ENCODE measurements at regions not wholly inside any gene's neighbourhood (a gene's known extent, or its start where the extent isn't known, plus 50 kb on each side); places are given as distances from the start of the nearest gene placed in this dataset.

GRCh38 chr20:21808863-21809664 is 103.6 kb downstream of the PAX1 start:
- Histone ChIP-seq H3K9me3 (ENCODE audit: insufficient read depth, low read depth, low read length) (no peaks in the 10 kb centered on the region), H3K9ac (ENCODE audit: low read depth, low read length, poor library complexity, severe bottlenecking) (no peak overlapping the region), H3K36me3 (ENCODE audit: insufficient read depth, low read length) (no peaks in the 10 kb centered on the region), H3F3A (ENCODE audit: low read depth) (no peaks in the 10 kb centered on the region), H3K9me2 (replicated peaks; ENCODE audit: low read depth, low read length) (no peaks in the 10 kb centered on the region), H3K79me2 (ENCODE audit: insufficient read depth, low read length) (no peaks in the 10 kb centered on the region), H3K4me3 (ENCODE audit: low read length, poor library complexity, severe bottlenecking) (no peak overlapping the region), H4K20me1 (ENCODE audit: insufficient read depth, low read length, poor library complexity, severe bottlenecking) (no peaks in the 10 kb centered on the region), H3K27me3 (ENCODE audit: insufficient read depth, low read length, poor library complexity, severe bottlenecking) (no peaks in the 10 kb centered on the region), H2AFZ (ENCODE audit: low read length) (no peak overlapping the region), H3K4me1 (ENCODE audit: insufficient read depth, low read length, poor library complexity, severe bottlenecking) (no peaks in the 10 kb centered on the region), H3K4me2 (ENCODE audit: low read depth, low read length, poor library complexity, severe bottlenecking) (no peak overlapping the region)
- TF ChIP-seq CTCF (conservative IDR thresholded peaks at IDR 0.05; ENCODE audit: low read length) (peak; percentile 76), EZH2phosphoT487 (IDR thresholded peaks at IDR 0.05; ENCODE audit: borderline replicate concordance) (no peak)

- no peaks in the 10 kb centered on the region for H3K4me1 ChIP-seq (ENCODE audit: insufficient read depth, low read length, poor library complexity, severe bottlenecking)
- H3F3A ChIP-seq (ENCODE audit: low read depth) = no peaks in the 10 kb centered on the region
- no peaks in the 10 kb centered on the region for H4K20me1 ChIP-seq (ENCODE audit: insufficient read depth, low read length, poor library complexity, severe bottlenecking)
- TF ChIP-seq CTCF (conservative IDR thresholded peaks at IDR 0.05; ENCODE audit: low read length) (no peak), EZH2phosphoT487 (IDR thresholded peaks at IDR 0.05; ENCODE audit: borderline replicate concordance) (no peak)
- no peak overlapping the region for H2AFZ ChIP-seq (ENCODE audit: low read length)
- no peaks in the 10 kb centered on the region for H3K36me3 ChIP-seq (ENCODE audit: insufficient read depth, low read length)
- H3K79me2 ChIP-seq (ENCODE audit: insufficient read depth, low read length) = no peaks in the 10 kb centered on the region
- no peak overlapping the region for H3K9ac ChIP-seq (ENCODE audit: low read depth, low read length, poor library complexity, severe bottlenecking)
- H3K27me3 ChIP-seq (ENCODE audit: insufficient read depth, low read length, poor library complexity, severe bottlenecking) = no peaks in the 10 kb centered on the region
- H3K4me3 ChIP-seq (ENCODE audit: low read length, poor library complexity, severe bottlenecking) = no peak overlapping the region
- no peaks in the 10 kb centered on the region for H3K9me3 ChIP-seq (ENCODE audit: insufficient read depth, low read depth, low read length)
- no peak overlapping the region for H3K4me2 ChIP-seq (ENCODE audit: low read depth, low read length, poor library complexity, severe bottlenecking)
- H3K9me2 ChIP-seq (replicated peaks; ENCODE audit: low read depth, low read length) = no peaks in the 10 kb centered on the region
Measured at GRCh38 chr20:21808139-21808538, 102.7 kb downstream of the PAX1 start.

- no peaks in the 10 kb centered on the region for H3K79me2 ChIP-seq (ENCODE audit: insufficient read depth, low read length)
- no peak for TF ChIP-seq EZH2phosphoT487 (IDR thresholded peaks at IDR 0.05; ENCODE audit: borderline replicate concordance)
- no peak for TF ChIP-seq CTCF (conservative IDR thresholded peaks at IDR 0.05; ENCODE audit: low read length)
- H3K36me3 ChIP-seq (ENCODE audit: insufficient read depth, low read length) = no peaks in the 10 kb centered on the region
Measured at GRCh38 chr20:21804802-21805201, 99.3 kb downstream of the PAX1 start.

More at GRCh38 chr20:21804802-21805201, 99.3 kb downstream of the PAX1 start:
- no peaks in the 10 kb centered on the region for H4K20me1 ChIP-seq (ENCODE audit: insufficient read depth, low read length, poor library complexity, severe bottlenecking)
- no peaks in the 10 kb centered on the region for H3K4me1 ChIP-seq (ENCODE audit: insufficient read depth, low read length, poor library complexity, severe bottlenecking)
- H3F3A ChIP-seq (ENCODE audit: low read depth) = no peaks in the 10 kb centered on the region
- H3K4me2 ChIP-seq (ENCODE audit: low read depth, low read length, poor library complexity, severe bottlenecking) = no peak overlapping the region
- no peak overlapping the region for H3K9ac ChIP-seq (ENCODE audit: low read depth, low read length, poor library complexity, severe bottlenecking)
- H3K9me2 ChIP-seq (replicated peaks; ENCODE audit: low read depth, low read length) = no peaks in the 10 kb centered on the region
- no peaks in the 10 kb centered on the region for H3K27me3 ChIP-seq (ENCODE audit: insufficient read depth, low read length, poor library complexity, severe bottlenecking)
- no peak overlapping the region for H3K4me3 ChIP-seq (ENCODE audit: low read length, poor library complexity, severe bottlenecking)
- H2AFZ ChIP-seq (ENCODE audit: low read length) = no peak overlapping the region
- no peaks in the 10 kb centered on the region for H3K9me3 ChIP-seq (ENCODE audit: insufficient read depth, low read depth, low read length)

Measured in Loucy (cell line).